NCI-H2029 treated with DMSO at 0.1 percent for 48 hours (cell line): ENCODE measurements at regions not wholly inside any gene's neighbourhood (a gene's known extent, or its start where the extent isn't known, plus 50 kb on each side); places are given as distances from the start of the nearest gene placed in this dataset.

Experiments used
- DNase-seq: peaks from one replicate; lab custom pipeline; 2025; lab: John Stamatoyannopoulos, UW

DNA sequence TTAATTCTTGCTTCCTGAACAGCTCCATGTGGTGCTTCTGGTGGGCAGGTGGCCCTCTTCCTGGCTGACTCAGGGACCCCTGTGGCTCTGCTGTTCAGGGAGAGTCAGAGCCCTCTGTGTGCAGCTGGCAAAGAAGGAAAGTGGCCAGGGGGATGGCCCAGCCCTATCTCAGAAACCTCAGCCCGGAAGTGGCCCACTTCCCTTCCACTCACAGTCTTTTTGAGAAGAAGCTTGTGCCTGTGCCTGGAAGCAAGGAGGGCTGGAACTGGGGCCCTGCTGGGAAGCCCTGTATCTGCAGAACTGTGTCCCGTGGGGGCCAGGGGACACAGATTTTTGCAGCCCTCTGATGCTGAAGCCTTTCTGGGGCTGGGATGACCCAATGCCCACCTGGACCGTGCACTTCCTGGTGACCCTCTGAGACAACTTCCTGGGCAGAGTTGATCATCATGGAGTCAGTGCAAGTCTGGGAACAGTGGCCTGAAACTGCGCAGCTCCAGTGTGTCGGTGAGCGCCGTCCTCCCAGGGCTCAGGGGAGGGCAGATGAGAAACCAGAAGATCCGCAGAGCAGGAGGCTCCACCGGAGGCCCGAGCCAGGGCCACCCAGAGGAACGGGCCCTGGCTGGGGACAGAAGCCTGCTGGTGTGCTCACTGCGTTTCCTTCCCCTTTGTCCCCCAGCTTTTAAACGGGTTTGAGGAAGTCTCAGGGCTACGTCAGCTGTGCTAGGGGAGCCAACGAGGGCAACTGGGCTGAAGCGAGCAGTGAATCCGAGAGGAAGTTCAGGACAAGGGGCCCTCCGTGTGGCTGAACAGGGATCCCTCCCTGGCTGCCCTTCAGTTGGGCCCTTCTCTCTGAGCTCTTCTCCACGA is 217.4 kb upstream of the RTL1 start:
- no peak for DNase-seq

DNA sequence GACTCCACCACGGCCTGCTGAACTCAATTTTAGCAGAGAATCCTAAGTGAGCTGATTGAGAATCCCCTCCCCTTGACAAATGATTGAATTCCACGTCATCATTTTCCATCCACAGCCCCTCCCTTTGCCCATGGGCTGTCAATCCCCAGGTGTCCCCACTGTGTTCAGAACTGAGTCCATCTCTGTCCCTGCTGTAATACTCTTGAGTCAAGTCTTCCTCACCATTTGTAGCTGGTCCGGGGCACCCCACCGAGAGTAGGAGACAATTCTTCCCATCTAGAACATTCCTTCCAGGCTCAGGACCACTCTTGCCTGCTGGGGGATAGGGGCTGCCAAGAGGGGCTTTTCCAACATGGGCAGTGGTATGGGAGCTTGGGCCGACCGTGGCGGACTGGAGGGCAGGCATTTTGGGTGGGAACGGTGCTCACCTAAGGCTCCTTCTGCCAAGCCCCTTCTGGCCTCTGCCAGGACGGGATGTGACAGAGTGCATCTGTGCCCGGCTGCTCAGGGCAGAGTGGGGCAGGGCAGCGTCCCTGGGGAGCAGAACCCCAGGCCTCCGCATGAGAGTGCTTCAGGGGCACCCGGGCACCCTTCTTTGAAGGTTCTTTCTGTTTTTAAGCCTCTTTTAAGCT is 218.1 kb upstream of the RTL1 start:
- DNase-seq = no peak

DNA sequence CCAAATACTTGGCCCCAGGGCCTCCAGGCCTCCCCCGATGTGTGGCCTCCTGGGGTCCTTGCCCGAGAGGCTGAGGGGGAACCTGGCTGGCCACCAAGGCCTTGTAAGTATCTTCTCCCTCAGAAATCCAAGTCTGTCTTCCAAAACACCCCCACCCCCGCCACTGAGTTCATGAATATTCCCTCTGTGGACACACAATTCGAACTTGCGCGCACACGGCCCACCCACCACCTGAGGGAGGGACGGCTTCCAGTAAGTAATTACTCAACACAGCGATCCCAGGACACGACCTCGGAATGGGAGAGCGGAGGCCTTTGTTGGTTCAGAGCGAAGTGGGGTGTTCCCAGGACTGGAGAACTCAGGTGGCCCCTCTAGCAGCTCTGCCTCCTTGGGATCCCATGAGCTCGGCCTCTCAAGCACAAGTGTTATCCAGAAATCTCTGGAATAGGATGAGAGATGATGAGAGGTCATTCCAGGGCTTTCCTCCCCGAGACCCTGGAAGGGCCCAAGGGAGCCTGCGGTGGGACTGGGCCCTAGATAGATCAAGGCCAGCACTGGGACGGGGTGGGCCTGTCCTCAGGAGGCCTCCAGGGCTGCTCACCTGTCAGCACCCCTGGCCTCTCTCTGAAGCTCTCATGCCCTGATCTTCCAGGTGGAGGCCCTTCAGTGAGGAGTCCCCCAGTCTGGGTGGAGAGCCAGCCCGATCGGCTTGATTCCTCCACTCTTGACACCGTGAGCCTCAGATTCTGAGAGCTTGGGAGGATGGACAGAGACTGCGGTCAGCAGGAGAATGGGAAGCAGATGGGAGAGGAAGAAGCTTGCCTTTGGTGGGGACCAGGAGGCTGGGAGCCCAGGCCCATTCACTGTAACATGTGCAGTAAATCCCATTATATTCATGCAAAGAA is 219.0 kb upstream of the RTL1 start:
- DNase-seq = no peak

DNA sequence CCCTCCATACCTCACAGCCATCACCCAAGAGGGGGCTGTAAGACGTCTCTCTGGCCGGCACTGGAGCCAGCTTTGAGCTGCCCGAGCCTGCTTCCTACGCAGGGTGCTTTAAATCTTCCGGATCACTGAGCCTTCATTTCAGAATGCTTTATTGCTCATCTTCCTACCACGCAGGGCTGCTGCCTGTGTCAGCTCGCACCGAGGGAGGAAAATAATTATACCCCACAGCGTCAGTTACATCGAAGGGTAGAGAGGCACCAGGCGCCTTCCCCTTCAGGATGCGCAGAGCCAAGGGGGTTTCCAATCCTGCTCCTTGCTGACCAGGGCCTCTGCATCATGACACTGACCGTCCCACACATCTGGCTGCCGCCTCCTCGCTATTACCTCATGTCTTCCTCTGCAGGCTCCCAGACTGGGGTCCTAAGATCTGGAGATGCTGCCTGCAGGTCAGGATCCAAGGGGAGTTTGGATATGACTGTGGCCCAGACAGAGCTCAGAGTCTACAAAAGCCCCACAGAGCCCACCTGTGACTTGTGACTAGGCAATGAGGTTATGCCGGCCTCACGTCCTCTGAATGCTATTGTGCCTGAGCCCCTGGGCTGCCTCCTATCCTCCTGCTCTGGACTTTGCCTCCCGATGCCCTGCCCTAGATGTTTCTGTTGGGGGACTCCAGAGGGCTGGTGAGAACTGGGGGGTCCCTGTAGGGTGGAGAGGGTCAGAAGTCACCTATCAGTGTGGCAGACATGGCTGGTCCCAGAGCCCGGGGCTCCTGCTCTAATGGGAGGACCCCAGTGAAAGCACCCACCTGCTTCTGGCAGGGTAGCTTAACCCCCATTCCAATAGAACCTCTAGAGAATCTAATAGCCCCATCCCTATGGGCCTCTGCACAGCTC is 220.3 kb upstream of the RTL1 start:
- DNase-seq = no peak

DNA sequence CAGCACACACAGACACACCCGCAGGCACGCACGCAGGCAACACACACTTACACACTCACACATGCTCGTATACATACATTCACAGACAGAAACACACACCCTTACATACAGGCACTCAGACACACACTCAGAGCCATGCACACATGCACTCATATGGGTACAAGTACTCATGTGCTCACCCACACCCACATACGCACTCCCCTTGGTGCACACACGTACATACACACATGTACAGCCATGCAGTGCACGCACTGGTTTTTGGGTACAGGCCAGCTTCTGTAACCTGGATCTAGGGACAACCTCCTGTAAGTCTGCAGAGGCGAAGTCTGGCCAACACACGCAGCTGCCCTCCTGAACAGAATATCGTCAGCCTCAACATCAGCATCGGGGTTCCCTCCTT is 221.3 kb upstream of the RTL1 start:
- DNase-seq = no peak

DNA sequence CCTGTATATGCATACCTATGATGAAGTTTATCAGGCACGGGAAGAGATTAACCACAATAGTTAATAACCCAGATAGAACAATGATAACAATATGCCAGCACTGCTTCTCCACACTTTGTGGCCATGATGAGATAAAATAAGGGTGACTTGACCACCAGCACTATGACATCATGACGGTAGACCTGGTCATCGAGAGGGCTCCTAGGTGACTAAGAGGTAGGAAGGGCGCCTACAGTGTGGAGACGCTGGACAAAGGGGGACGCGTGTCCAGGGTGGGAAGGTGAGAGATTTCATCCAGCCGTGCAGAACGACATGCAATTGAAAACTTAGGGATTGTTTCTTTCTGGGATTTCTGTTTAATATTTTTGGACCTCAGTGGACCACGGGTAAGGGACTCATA is 221.8 kb upstream of the RTL1 start:
- no peak for DNase-seq

DNA sequence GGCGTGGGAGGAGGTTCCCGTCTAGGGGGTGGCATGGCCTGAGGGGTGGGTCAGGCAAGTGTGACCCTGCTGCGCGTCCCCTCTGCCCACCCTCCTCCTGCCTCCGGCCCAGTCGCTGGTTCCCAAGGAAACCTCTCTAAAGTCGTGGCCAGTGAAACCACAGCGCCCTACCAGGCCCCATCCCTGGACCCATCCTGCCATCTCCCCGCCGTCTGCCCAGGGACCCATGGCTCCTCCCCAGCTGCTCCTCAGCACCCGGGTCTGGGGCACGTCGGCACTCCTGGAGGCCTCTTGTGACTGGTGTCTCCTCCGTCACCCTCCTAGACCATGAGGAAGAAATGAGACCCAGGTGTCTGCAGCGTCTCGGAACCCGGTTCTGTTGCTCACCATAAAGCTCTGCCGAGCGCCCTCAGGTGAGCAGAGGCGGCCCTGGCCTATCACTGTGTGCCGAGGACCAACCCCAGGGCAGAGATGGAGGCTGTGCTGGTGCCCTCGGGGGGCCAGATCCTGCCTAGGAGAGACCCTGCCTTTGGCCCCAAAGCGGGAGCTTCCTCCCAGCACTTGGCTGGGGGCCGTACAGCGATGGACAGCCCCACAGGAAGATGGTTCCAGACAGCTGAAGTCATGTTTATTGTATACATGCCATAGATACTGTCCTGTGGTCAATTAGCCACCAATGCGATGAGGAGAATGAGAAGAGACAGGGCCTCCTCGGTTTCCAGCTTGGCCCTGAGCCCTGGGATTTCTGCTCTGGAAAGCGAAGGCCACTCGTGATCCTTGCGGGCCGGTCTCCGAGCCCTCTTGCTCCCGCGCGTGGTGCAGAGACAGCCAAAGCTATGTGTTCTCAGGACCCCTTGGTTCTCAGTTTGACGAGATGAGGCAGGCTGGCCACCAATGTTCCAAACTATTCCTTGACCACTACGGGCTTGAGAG is 222.5 kb upstream of the RTL1 start:
- DNase-seq = no peak

DNA sequence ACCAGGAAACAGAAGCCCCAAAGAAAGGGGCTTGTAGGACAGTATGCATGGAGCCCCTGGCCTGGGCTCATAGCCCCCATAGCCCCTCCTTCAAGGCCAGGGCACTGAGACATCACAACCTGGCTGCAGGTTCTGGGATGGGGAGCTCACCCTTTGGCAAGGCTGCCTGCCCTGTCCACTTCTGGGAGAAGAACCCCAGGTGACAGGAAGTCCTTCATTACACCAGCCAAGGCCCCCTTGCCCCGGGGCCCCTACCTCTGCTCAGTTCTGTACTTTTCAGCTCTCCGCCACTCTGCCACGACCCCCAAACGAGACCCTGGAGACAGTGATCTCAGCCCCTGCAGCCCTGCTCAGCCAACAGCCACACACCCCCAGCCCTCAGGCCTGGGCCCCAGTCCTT is 223.2 kb upstream of the RTL1 start:
- DNase-seq = no peak

DNA sequence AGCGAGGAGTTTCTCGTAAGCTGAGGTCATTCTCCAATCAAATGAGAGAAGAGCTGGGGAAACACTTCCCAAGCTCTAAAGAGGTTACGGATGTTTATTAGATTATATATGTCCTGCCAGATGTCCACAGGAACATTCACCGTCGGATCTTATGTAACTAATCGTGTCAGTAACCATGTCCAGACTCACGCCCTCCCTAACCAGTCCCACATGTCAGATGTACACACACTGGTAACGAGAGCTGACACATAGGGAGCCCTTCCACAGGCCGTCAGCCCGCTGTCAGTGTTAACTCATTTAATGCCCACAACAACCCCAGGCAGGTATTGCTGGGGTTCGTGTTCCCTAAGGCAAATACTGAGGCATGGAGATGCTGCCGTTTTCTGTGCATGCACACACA is 223.7 kb upstream of the RTL1 start:
- DNase-seq = no peak

DNA sequence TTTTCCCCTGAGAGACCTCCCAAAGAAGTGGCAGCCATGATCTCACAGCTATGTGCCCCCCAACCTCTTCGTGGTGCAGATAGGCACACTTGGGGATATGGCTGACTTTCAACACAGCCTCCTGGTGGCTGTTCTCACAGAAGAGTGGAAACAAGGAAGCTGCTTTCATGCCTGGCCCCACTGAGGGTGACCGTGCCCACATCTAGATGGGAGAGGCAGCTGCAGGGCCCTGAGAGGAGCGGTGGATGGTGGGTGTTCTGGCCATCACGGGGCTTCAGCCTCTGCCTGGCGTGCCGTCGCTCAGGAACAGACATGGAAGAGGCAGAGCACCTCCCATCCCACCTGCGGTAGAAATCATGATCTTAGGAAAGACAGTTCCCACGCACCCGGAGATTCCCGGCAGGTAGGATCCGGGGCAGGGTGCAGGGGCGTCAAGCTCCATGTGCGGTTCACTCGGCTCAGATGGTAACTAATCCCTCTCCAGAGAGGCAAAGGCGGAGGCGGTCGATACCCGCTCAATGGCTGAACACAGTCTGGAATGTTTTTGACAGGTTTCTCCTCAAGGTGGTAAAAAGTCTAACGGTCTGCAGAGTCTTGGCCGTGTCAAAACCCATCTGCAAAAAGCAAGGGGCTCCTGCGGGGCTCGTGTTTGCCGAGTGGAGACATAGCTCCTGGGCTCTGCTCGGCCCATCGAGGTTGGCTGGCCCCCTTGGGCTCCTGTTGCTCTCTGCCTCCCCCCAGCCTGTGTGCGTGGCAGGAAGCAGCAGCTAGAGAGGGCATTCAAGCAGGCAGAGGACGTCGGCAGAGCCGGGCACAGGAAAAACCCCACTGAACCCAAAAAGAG is 225.2 kb upstream of the RTL1 start:
- DNase-seq = no peak

DNA sequence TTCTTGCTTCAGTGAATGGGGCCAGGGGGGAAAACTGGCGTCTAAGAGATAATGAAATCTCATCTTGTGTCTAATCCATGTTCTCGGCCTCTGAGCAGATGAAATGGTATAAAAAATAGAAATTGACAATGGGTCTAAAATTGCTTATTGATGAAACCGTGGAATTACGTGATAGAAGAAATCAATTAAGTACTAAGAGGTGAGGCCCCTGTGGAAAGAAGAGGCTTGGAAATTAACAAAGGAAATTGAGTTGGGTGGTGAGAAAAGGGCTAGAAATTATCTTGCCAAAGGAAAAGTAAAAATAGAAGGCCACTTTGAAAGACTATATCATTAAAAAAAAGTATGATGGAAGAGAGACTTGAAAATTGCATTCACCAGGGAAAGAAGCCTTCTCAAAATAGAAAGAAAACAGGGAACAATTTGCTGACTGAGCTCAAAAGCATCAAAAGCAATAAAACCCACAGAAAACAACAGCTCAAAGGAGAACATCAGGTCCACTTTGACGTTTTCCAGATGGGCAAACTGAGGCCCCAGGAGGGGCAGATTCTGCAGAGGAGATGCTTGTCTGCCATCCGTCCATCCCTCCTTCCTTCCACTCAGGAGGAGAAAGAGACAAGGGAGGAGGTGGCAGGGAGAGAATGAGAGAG is 226.1 kb upstream of the RTL1 start:
- no peak for DNase-seq

DNA sequence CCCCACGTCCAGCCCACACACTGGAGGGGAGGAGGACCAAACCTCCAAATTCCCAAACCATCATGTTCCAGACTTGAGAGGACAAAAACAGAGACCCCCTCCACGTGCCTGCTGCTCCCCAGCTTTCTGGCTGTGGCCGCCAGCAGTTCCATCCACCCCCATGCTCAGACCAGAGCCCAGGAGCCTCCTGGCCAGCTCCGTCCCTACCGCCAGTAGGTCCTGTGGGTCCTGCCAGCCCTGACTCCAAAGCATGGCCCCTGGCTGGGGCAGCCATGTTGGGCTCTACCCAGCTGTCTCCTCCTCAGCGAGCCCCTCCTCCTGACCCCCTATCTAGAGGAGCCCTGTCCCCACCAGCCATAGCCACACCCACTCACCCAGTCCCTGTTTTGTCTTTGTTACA is 227.3 kb upstream of the RTL1 start:
- DNase-seq = no peak

DNA sequence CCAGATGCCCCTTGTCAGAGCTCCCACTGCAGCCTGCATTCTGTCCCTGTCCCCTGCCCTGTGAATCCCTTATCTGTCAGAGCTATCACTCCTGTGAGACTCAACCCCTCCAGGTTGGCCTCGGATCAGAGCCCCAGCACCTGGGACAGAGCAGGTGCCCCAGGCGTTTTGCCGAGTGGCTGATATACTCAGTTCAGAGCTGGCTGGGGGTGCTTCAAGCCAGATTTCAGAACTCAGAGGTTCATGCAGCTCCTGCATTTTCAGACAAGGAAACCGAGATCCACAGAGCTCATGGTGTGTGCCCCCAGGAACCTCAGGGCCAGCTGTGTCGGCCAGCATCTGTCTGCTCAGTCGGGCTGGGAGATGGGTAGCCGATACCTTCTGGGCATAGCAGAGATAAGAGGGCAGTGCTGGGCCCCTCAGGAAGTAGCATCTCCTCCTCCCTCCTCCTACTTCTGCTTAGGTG is 228.0 kb upstream of the RTL1 start:
- DNase-seq = no peak

DNA sequence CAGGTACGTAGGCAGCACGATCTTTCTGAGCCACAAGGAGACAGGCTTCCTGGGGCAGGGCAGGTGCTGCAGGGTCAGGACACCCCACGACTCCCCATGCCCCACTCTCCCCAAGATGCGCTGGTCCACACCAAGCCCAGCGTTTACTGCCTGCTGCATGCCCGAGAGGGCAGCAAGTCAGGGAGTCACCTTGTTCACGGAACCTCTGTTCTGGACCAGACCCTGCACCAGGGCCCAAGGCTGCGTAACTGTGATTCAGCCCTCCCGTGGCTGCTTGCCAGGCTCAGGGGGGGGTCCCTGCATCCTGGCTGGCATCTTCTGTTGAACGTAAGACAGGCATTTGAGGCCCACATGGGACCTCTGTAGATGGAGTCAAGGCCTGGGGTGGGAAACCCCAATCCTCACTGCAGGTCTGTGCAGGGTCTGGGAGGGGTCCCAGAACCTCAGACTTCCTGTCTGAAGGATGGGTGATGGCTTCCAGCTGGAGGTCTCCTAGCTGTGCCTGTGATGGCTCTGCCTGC is 228.6 kb upstream of the RTL1 start:
- DNase-seq = no peak

DNA sequence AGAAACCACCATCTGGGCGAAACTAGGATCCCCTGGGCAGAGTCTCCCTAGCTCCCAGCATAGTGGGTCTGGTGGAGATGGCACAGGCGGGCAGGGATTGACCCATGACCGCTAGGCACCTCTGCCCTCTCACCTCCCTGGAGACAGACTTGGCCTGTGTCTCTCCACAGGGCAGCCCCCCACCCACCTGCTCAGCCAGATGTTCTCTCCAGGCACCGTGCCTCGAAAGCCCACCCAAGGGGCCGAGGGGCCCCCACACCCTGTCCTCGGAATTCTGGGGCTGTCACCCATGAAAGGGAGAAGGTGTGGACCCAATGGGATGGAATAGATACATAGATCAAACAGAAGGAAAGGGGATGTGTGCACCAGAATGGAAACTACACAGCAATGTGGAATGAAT is 229.1 kb upstream of the RTL1 start:
- DNase-seq = no peak

DNA sequence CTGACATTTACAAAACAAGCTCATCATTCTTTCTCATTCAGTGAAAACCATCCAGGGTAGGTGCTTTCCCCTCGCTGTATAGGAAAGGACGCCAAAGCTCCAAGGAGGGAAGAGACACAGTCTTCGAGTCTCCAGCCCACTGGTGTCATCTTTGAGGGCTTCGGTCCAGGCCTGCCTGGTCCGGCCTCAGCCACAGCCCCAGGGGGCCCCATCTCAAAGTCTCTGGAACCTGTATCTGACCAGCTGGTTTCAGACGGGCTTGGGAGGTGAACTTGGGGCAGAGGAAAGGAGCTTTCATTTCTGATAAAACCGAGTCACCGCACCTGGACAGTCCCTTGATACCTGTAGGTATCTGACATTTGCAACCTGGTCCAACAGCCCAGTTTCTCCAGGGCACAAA is 229.5 kb upstream of the RTL1 start:
- no peak for DNase-seq

DNA sequence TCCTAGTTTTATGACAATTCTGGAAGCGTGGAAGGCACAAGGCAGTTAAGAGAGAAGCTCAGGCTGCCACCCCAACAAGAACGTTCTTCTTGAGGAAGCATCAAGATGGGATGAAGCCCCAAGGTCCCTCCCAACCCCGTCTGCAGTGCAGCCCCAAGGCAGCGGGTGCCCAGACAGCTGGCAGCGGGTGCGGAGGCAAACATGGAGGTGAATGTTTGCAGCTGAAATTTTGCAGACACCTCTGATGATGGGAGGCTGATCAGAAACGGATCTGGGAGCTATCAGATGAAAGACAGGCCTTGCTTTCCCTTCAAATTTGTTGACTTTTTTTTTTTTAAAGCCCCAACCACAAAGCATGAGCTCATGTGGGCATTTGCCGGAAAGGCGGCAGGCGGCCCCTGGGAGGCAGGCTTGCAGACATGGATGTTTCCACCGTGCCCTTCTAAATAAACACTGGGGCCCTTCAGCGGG is 230.7 kb upstream of the RTL1 start:
- no peak for DNase-seq

DNA sequence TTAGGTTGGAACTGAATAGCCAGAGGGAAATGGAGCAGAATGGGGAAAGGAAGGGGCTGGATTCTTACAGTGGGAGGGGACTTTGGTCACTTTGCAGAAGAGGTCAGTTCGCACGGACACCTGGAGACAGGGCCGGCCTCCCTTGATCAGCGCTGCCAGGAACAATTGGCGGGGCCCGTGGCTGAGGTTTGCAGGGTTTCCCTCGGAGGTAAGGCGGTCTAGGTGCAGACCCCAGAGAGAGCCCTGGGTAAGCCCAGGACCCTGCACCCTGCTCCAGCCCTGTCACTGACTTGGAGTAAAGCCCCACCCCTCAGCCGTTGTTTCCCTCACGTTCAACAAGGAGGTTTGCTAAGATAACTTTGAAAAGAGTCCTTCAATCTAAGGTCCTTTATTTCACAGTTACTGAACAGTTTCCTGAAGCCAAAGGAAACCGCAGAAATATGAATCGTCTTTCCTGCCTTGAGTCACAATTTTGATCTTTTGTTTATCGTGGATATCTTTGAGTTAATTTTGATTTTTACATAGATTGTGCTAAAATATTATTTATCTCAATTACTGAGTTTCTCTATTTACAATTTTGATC is 231.4 kb upstream of the RTL1 start:
- no peak for DNase-seq
